Natural killer cell (primary cell): ENCODE measurements at regions not wholly inside any gene's neighbourhood (a gene's known extent, or its start where the extent isn't known, plus 50 kb on each side); places are given as distances from the start of the nearest gene placed in this dataset.

ENCODE experiments used
- ATAC-seq, 3 donors: fragments of 150-1000 bp in 2 of 3; fragments of 200-7000 bp in 1 of 3; cut with Tn5 transposase; 1 replicate in 1 of 3; 2 replicates in 2 of 3; pipeline ENCODE4 v1.10.0; 2021; ENCODE audit warnings: mild to moderate bottlenecking in 2 of 3, moderate library complexity in 2 of 3
- DNase-seq, 2 donors: peaks; one replicate each; pipeline versions ENCODE4 v3.0.0 to v3.0.0-alpha.2; 2013 to 2021; ENCODE audit warnings: mixed read lengths in 1 of 2
- H3K27ac ChIP-seq: one replicate; pipeline ENCODE4 v1.5.1; 2013; ENCODE audit warnings: mild to moderate bottlenecking, low read length
- H3K27me3 ChIP-seq: one replicate; pipeline ENCODE4 v1.6.1; 2013; ENCODE audit warnings: low read length; ENCODE audit not compliant: control insufficient read depth, insufficient read depth
- H3K36me3 ChIP-seq: one replicate; pipeline ENCODE4 v1.6.1; 2013; ENCODE audit warnings: low read length; ENCODE audit not compliant: control insufficient read depth, insufficient read depth
- H3K4me1 ChIP-seq: one replicate; pipeline ENCODE4 v1.6.1; 2013; ENCODE audit warnings: low read length; ENCODE audit not compliant: control insufficient read depth, insufficient read depth
- H3K4me3 ChIP-seq: one replicate; pipeline ENCODE4 v1.5.1; 2013; ENCODE audit warnings: low read length
- H3K9me3 ChIP-seq: one replicate; pipeline ENCODE4 v1.6.1; 2013; ENCODE audit warnings: low read length; ENCODE audit not compliant: control insufficient read depth, insufficient read depth
- H3K27ac Mint-ChIP-seq, 2 donors: one replicate each; pipeline ENCODE4 v1.8.0; 2022; ENCODE audit warnings: mild to moderate bottlenecking in 2 of 2, mixed read lengths in 2 of 2, moderate library complexity in 1 of 2
- H3K27me3 Mint-ChIP-seq, 2 donors: one replicate each; pipeline ENCODE4 v1.8.0; 2022; ENCODE audit warnings: low read depth in 2 of 2, mixed read lengths in 2 of 2
- H3K36me3 Mint-ChIP-seq: one replicate; pipeline ENCODE4 v1.8.0; 2022; ENCODE audit warnings: mixed read lengths
- H3K4me1 Mint-ChIP-seq, 2 donors: one replicate each; pipeline ENCODE4 v1.8.0; 2022; ENCODE audit warnings: mixed read lengths in 2 of 2
- H3K4me3 Mint-ChIP-seq: one replicate; pipeline ENCODE4 v1.8.0; 2022; ENCODE audit warnings: mild to moderate bottlenecking, moderate library complexity, mixed read lengths
- H3K9me3 Mint-ChIP-seq, 2 donors: one replicate each; pipeline ENCODE4 v1.8.0; 2022; ENCODE audit warnings: mixed read lengths in 2 of 2
- WGBS: methylation state at CpG from one replicate; pipeline ENCODE4 v1.1.7; 2013; ENCODE audit warnings: missing lambda C conversion rate; ENCODE audit not compliant: insufficient coverage; 5-methylcytosine and 5-hydroxymethylcytosine counted together
- intact Hi-C: fragments of 100-400 bp; cut with micrococcal nuclease; formaldehyde crosslinking; loops from one replicate; pipeline ENCODE4 v1.14.2; 2022
- TF ChIP-seq, protein P1 (sequence below): fragments of 200-600 bp; IDR thresholded peaks from one replicate; pipeline ENCODE4 v1.8.0; 2022; ENCODE audit warnings: antibody characterized with exemption

DNA sequence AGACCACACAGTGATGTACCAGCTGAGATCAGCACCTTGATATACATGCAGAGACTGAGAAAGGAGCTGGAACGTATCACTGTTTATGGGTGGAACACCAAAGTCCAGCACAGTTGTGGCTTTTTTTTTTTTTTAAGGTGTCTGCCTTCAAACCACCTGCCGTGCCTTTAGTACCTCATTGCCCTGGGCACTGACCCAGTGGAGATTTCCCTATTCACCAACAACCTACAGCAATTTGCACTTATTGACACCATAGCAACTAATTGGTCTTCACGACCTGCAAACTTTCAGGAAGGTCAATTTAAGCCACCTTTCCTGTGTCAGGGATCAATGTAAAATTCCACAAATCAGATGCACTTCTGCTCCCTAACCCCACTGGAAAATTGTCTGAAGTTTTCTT, 181.6 kb upstream of the ADGRL2 start:
- no peak for ATAC-seq
- Mint-ChIP-seq H3K9me3 (peaks cover 7 to 10% of the 10 kb centered on the region in 2 donors), H3K4me3 (no peak overlapping the region), H3K27me3 (no peaks in the 10 kb centered on the region), H3K4me1 (no peaks in the 10 kb centered on the region), H3K27ac (no peak overlapping the region), H3K36me3 (no peaks in the 10 kb centered on the region)
- intact Hi-C loops = no loop called here
- Histone ChIP-seq H3K27ac (no peak overlapping the region), H3K27me3 (no peaks in the 10 kb centered on the region), H3K4me1 (no peaks in the 10 kb centered on the region), H3K9me3 (peaks cover 3% of the 10 kb centered on the region), H3K4me3 (no peak overlapping the region), H3K36me3 (no peaks in the 10 kb centered on the region)
- WGBS = 61% methylated on average over 3 of the region's 3 CpGs
- DNase-seq = no peak
- TF ChIP-seq, protein P1, sequence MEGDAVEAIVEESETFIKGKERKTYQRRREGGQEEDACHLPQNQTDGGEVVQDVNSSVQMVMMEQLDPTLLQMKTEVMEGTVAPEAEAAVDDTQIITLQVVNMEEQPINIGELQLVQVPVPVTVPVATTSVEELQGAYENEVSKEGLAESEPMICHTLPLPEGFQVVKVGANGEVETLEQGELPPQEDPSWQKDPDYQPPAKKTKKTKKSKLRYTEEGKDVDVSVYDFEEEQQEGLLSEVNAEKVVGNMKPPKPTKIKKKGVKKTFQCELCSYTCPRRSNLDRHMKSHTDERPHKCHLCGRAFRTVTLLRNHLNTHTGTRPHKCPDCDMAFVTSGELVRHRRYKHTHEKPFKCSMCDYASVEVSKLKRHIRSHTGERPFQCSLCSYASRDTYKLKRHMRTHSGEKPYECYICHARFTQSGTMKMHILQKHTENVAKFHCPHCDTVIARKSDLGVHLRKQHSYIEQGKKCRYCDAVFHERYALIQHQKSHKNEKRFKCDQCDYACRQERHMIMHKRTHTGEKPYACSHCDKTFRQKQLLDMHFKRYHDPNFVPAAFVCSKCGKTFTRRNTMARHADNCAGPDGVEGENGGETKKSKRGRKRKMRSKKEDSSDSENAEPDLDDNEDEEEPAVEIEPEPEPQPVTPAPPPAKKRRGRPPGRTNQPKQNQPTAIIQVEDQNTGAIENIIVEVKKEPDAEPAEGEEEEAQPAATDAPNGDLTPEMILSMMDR = no peak

DNA sequence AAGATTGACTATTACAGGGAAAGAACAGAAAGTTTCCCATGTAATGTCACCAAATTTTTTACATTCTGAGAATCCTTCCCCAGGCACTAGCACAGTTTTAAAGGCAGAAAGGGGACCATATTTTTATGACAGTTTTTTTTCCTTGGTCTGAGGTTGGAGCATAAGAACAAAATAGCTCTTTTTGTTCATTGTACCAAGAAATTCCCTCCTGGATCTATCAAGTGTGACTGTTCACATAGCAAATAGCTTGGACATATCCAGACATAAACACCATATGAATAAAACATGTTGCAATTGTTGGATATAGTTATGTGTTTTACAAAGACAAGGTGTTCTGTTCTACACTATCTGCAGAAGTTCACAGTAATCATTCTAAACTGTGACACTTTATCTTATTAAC, 182.4 kb upstream of the ADGRL2 start:
- no peak overlapping the region for H3K4me3 Mint-ChIP-seq
- no peaks in the 10 kb centered on the region for H3K4me1 Mint-ChIP-seq
- H3K27me3 ChIP-seq = no peaks in the 10 kb centered on the region
- H3K27ac ChIP-seq = no peak overlapping the region
- H3K27ac Mint-ChIP-seq = no peak overlapping the region
- intact Hi-C loops = no loop called here
- no peaks in the 10 kb centered on the region for H3K4me1 ChIP-seq
- H3K9me3 ChIP-seq = peaks cover 3% of the 10 kb centered on the region
- H3K27me3 Mint-ChIP-seq = no peaks in the 10 kb centered on the region
- peaks cover 9 to 14% of the 10 kb centered on the region in 2 donors for H3K9me3 Mint-ChIP-seq
- no peak for DNase-seq
- H3K36me3 ChIP-seq = no peaks in the 10 kb centered on the region
- TF ChIP-seq, protein P1 = no peak
- ATAC-seq = no peak
- no peaks in the 10 kb centered on the region for H3K36me3 Mint-ChIP-seq
- no peak overlapping the region for H3K4me3 ChIP-seq

GRCh38 chr1:81617308-81617967, 183.3 kb upstream of the ADGRL2 start:
- Histone ChIP-seq H3K9me3 (peaks cover 3% of the 10 kb centered on the region), H3K4me1 (no peaks in the 10 kb centered on the region), H3K27ac (no peak overlapping the region), H3K27me3 (no peaks in the 10 kb centered on the region), H3K4me3 (no peak overlapping the region), H3K36me3 (no peaks in the 10 kb centered on the region)
- ATAC-seq = no peak
- Mint-ChIP-seq H3K4me3 (no peak overlapping the region), H3K36me3 (no peaks in the 10 kb centered on the region), H3K4me1 (no peaks in the 10 kb centered on the region), H3K27ac (no peak overlapping the region), H3K27me3 (no peaks in the 10 kb centered on the region), H3K9me3 (peaks cover 4 to 12% of the 10 kb centered on the region in 2 donors)
- 85% methylated on average over 9 of the region's 9 CpGs for WGBS
- TF ChIP-seq, protein P1 = no peak
- DNase-seq = no peak
- intact Hi-C loops = no loop called here

DNA sequence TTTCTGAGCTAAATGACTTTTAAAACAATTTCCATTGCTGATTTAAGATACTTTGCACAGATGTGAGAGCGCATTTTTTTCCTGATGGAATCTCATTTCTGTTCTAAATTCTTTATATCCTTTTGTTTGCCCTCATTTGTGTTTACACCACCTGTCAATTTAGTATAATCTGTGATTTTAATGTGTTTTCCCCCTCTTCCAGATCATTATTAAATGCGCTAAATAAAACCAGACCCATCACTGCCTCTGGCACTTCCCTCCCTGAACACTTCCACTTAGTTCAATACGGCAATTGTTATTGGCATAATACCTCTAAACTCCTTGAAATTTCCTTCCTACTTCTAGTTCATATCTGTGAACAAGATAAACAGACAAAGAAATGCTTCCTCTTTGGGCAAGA, 186.9 kb upstream of the ADGRL2 start:
- no peak overlapping the region for H3K4me3 ChIP-seq
- no peaks in the 10 kb centered on the region for H3K36me3 Mint-ChIP-seq
- H3K9me3 ChIP-seq = peaks cover 3% of the 10 kb centered on the region
- 81% methylated on average over 3 of the region's 3 CpGs for WGBS
- DNase-seq (no peak), ATAC-seq (no peak)
- intact Hi-C loops = no loop called here
- no peaks in the 10 kb centered on the region for H3K4me1 Mint-ChIP-seq
- H3K27me3 ChIP-seq = no peaks in the 10 kb centered on the region
- no peak overlapping the region for H3K27ac Mint-ChIP-seq
- peaks cover 10 to 14% of the 10 kb centered on the region in 2 donors for H3K9me3 Mint-ChIP-seq
- no peak overlapping the region for H3K27ac ChIP-seq
- no peaks in the 10 kb centered on the region for H3K36me3 ChIP-seq
- TF ChIP-seq, protein P1 = no peak
- no peaks in the 10 kb centered on the region for H3K4me1 ChIP-seq
- H3K27me3 Mint-ChIP-seq = no peaks in the 10 kb centered on the region
- H3K4me3 Mint-ChIP-seq = no peak overlapping the region
